ENCODE measurements at regions not wholly inside any gene's neighbourhood (a gene's known extent, or its start where the extent isn't known, plus 50 kb on each side); places are given as distances from the start of the nearest gene placed in this dataset.
"Not testable (repeated sequence)": the region's sequence is repeated elsewhere in the genome, so short reads cannot be mapped to it uniquely, and the experiment has no call there.

- not testable (repeated sequence) for TF ChIP-seq ISL1 (CRISPR knock-in tag; IDR thresholded peaks at IDR 0.05); BACH2 (CRISPR knock-in tag; IDR thresholded peaks at IDR 0.05; ENCODE audit: borderline replicate concordance); RARB (CRISPR knock-in tag; IDR thresholded peaks at IDR 0.05); GLIS3 (CRISPR knock-in tag; IDR thresholded peaks at IDR 0.05); ZNF70 (CRISPR knock-in tag; IDR thresholded peaks at IDR 0.05); TOX (CRISPR knock-in tag; IDR thresholded peaks at IDR 0.05; ENCODE audit: borderline replicate concordance); ZFP3 (CRISPR knock-in tag; IDR thresholded peaks at IDR 0.05); ARNTL (CRISPR knock-in tag; IDR thresholded peaks at IDR 0.05; ENCODE audit: borderline replicate concordance, low read depth); PATZ1 (CRISPR knock-in tag; IDR thresholded peaks at IDR 0.05; ENCODE audit: borderline replicate concordance); ZC3H10 (CRISPR knock-in tag; IDR thresholded peaks at IDR 0.05); CSRNP3 (CRISPR knock-in tag; IDR thresholded peaks at IDR 0.05)
Measured at GRCh38 chr2:132361498-132361897, 55.1 kb upstream of the GPR39 start.
